ENCODE measurements at regions not wholly inside any gene's neighbourhood (a gene's known extent, or its start where the extent isn't known, plus 50 kb on each side); places are given as distances from the start of the nearest gene placed in this dataset.

DNA sequence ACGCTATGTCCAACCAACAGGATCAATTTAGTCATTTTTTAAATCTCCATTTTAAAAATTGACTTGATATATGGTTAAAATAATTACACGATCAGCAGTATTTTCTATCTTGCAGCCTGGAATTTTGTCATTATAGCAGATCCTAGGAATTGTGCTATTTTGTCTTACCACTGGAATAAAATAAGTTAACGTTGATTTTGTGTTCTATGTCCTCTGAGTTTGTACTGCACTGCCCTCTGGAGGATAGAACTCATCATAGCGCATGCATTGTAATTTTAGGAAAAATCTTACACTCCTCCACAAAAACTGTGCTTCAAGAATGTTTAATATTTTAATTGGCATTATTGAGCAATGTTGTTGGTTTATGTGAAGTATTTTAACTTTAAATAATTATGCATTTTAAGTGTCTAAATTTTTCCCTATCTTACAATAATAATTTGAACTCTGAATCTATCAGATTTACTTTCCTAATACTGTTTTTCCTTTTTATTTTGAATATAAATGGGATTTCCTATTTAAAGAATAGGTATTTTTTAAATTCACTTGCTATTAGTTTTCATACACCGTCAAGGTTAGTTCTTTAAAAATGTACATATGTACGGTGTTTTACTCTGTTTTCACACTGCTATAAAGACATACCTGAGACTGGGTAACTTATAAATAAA, 220.1 kb downstream of the PPP1R3A start:
- Histone ChIP-seq H3K27me3 (no peaks in the 10 kb centered on the region), H3K4me1 (no peaks in the 10 kb centered on the region), H3K4me3 (no peak overlapping the region), H3K27ac (no peak overlapping the region), H3K9me3 (no peaks in the 10 kb centered on the region), H3K36me3 (no peaks in the 10 kb centered on the region)
- TF ChIP-seq, protein P1, sequence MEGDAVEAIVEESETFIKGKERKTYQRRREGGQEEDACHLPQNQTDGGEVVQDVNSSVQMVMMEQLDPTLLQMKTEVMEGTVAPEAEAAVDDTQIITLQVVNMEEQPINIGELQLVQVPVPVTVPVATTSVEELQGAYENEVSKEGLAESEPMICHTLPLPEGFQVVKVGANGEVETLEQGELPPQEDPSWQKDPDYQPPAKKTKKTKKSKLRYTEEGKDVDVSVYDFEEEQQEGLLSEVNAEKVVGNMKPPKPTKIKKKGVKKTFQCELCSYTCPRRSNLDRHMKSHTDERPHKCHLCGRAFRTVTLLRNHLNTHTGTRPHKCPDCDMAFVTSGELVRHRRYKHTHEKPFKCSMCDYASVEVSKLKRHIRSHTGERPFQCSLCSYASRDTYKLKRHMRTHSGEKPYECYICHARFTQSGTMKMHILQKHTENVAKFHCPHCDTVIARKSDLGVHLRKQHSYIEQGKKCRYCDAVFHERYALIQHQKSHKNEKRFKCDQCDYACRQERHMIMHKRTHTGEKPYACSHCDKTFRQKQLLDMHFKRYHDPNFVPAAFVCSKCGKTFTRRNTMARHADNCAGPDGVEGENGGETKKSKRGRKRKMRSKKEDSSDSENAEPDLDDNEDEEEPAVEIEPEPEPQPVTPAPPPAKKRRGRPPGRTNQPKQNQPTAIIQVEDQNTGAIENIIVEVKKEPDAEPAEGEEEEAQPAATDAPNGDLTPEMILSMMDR (IDR thresholded peaks at IDR 0.05) = peak; percentile 35 to 58 (median 53)
- no peak for TF ChIP-seq POLR2A (IDR thresholded peaks at IDR 0.05)
- no peak for DNase-seq
- intact Hi-C loops (cut with DNase I; ENCODE audit: low total_unique reads) = no loop called here

DNA sequence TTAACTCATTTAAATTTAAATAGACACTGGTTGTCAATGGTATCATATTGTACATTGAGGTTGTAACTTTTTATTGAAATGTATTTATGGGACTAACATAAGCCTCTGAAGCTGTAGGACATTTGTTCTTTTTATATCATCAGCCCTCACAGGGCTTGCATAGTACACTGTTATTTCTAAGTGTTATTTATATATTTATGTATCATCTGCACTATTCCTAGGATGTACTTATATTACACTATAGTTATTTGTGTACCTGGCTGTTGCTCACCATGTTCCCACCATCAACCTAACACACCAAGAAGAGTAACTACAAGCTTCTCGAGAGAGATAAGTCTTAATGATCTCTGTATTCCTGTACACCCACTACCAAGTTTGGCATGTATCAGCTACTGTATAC, 224.7 kb downstream of the PPP1R3A start:
- intact Hi-C loops (cut with DNase I; ENCODE audit: low total_unique reads) = no loop called here
- H3K9me3 ChIP-seq = no peaks in the 10 kb centered on the region
- H3K36me3 ChIP-seq = no peaks in the 10 kb centered on the region
- no peak overlapping the region for H3K27ac ChIP-seq
- H3K27me3 ChIP-seq = no peaks in the 10 kb centered on the region
- H3K4me3 ChIP-seq = no peak overlapping the region
- no peaks in the 10 kb centered on the region for H3K4me1 ChIP-seq
- TF ChIP-seq POLR2A (IDR thresholded peaks at IDR 0.05) = no peak
- TF ChIP-seq, protein P1 (IDR thresholded peaks at IDR 0.05) = no peak
- DNase-seq = no peak

DNA sequence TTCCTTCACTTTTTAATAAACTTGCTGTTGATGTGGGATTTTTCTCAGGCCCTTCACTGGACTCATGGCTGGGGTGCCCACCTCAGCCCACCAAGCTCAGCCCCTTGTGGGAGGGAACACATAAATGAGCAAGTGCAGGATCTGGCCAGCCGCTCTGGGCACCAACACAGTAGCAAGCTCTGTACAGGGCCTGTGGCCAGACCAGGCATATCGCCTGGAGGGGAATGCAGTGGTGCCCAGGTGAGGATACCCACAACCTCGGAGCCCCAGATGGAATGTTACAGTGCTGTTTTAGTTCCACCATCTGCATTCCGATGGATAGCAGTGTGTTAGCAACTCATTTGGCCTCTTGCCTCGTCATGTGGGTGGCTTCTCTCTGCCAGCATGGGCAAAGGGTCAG, 234.6 kb downstream of the PPP1R3A start:
- H3K4me1 ChIP-seq = no peaks in the 10 kb centered on the region
- H3K36me3 ChIP-seq = no peaks in the 10 kb centered on the region
- H3K9me3 ChIP-seq = no peaks in the 10 kb centered on the region
- H3K27me3 ChIP-seq = no peaks in the 10 kb centered on the region
- intact Hi-C loops (cut with DNase I; ENCODE audit: low total_unique reads) = no loop called here
- H3K27ac ChIP-seq = no peak overlapping the region
- no peak overlapping the region for H3K4me3 ChIP-seq
- no peak for DNase-seq
- no peak for TF ChIP-seq POLR2A (IDR thresholded peaks at IDR 0.05)
- TF ChIP-seq, protein P1 (IDR thresholded peaks at IDR 0.05) = no peak

DNA sequence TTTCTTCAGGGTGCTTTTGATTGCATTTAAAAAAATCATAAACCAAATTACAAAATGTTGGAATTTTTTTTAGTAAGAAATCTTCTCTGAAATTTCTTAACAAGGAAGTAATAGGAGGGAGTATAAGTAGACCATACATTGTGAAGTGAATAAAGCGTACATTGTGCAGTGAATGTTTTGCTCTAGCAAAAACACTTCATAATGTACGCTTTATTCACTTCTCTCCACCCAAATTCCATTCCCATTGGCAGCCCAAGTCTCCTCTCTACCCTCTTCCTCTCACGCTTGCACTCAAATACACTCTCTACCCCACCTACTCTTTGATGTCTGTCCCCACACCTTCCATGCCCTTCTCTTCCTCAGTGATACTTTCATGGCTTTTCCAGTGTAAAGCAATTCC, 241.0 kb downstream of the PPP1R3A start:
- H3K36me3 ChIP-seq = no peaks in the 10 kb centered on the region
- intact Hi-C loops (cut with DNase I; ENCODE audit: low total_unique reads) = no loop called here
- H3K4me1 ChIP-seq = no peaks in the 10 kb centered on the region
- no peak overlapping the region for H3K27ac ChIP-seq
- no peak overlapping the region for H3K4me3 ChIP-seq
- no peaks in the 10 kb centered on the region for H3K27me3 ChIP-seq
- H3K9me3 ChIP-seq = no peaks in the 10 kb centered on the region
- TF ChIP-seq, protein P1 (IDR thresholded peaks at IDR 0.05) = no peak
- TF ChIP-seq POLR2A (IDR thresholded peaks at IDR 0.05) = no peak
- no peak for DNase-seq

DNA sequence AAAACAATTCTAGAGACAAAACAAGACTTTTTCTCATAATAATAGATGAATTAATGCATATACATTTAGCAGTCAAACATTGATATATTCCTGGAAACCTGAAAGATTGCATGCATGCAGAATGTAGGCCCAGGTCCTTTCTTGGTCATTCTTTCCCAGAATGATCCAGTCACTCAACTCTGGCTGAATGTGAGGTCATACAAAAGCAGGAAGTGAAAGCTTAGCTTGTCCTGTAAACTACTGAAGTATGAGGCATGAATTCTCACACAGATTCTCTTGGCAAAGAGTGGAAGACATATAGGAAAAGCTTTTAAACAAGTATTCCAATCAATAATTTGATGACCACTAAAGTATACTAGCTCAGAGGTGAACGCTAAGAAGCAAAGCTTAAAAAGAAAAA, 253.9 kb downstream of the PPP1R3A start:
- Histone ChIP-seq H3K36me3 (no peaks in the 10 kb centered on the region), H3K4me1 (no peaks in the 10 kb centered on the region), H3K9me3 (peaks cover 0 to 3% of the 10 kb centered on the region in 2 donors), H3K4me3 (no peak overlapping the region), H3K27me3 (no peaks in the 10 kb centered on the region), H3K27ac (no peak overlapping the region)
- no peak for DNase-seq
- intact Hi-C loops (cut with DNase I; ENCODE audit: low total_unique reads) = no loop called here
- TF ChIP-seq, protein P1 (IDR thresholded peaks at IDR 0.05) = no peak
- TF ChIP-seq POLR2A (IDR thresholded peaks at IDR 0.05) = no peak

Data from uterus (tissue), 3 donors.